Endothelial cell of umbilical vein (primary cell): ENCODE measurements at regions not wholly inside any gene's neighbourhood (a gene's known extent, or its start where the extent isn't known, plus 50 kb on each side); places are given as distances from the start of the nearest gene placed in this dataset.

Experiments used
- BruUV-seq: library from RNA; stranded (reverse); fragments of 400-500 nt; replicated peaks from 2 replicates; lab custom pipeline; 2021; lab: Mats Ljungman, UMichigan
- CTCF ChIA-PET: fragments of 300-600, 350-600 bp; sonication (Branson Sonifier 250); formaldehyde crosslinking; loops from one replicate; lab custom pipeline; 2021; ENCODE audit warnings: antibody characterized with exemption, inconsistent platforms; lab: Charles Lee
- POLR2A ChIA-PET: fragments of 300-600, 350-600 bp; sonication (Branson Sonifier 250); formaldehyde crosslinking; loops from one replicate; lab custom pipeline; 2021; ENCODE audit warnings: antibody characterized with exemption, inconsistent platforms; lab: Charles Lee
- DNase-seq: peaks from one replicate; pipeline ENCODE4 v3.0.0-alpha.2; 2011; ENCODE audit warnings: low read depth, low spot score
- FAIRE-seq: peaks from 2 replicates; lab custom pipeline; 2011; peaks lifted over from hg19 to GRCh38; lab: Jason Lieb, UNC
- H2AFZ ChIP-seq: 2 replicates; pipeline ENCODE4 v1.6.0; 2012; ENCODE audit warnings: low read depth, low read length, control low read depth, inconsistent platforms
- H3K27ac ChIP-seq: 2 replicates; pipeline ENCODE4 v1.5.1; 2011; ENCODE audit warnings: low read depth, mild to moderate bottlenecking, control low read depth, low read length, moderate library complexity; ENCODE audit not compliant: insufficient read depth
- H3K27me3 ChIP-seq, 2 experiments: 2 replicates each; pipeline versions ENCODE4 v1.6.0 to v1.6.1; 2011; ENCODE audit warnings: low read length in 2 of 2, mixed read lengths in 1 of 2; ENCODE audit not compliant: control insufficient read depth in 2 of 2, insufficient read depth in 2 of 2
- H3K36me3 ChIP-seq, 2 experiments: 2 replicates in 1 of 2; 3 replicates in 1 of 2; pipeline ENCODE4 v1.5.1; 2011; ENCODE audit warnings: low read length in 2 of 2, mild to moderate bottlenecking in 1 of 2, moderate library complexity in 1 of 2; ENCODE audit not compliant: control insufficient read depth in 2 of 2, insufficient read depth in 2 of 2; ENCODE audit errors: extremely low read depth in 1 of 2
- H3K4me1 ChIP-seq: 3 replicates; pipeline ENCODE4 v1.5.1; 2011; ENCODE audit warnings: mild to moderate bottlenecking, low read length; ENCODE audit not compliant: control insufficient read depth, insufficient read depth; ENCODE audit errors: extremely low read depth
- H3K4me2 ChIP-seq: 2 replicates; pipeline ENCODE4 v1.6.1; 2011; ENCODE audit warnings: low read length, control low read depth, mixed read lengths; ENCODE audit not compliant: insufficient read depth
- H3K4me3 ChIP-seq, 3 experiments: fragments of 200-600 bp in 1 of 3; sonication (generic), shearing (Covaris generic) in 1 of 3; replicated peaks in 1 of 3; 2 replicates each; pipeline ENCODE4 v1.5.1; 2011 to 2016; ENCODE audit warnings: control low read depth in 3 of 3, low read length in 3 of 3, mild to moderate bottlenecking in 2 of 3, inconsistent platforms in 1 of 3, low read depth in 1 of 3, moderate library complexity in 1 of 3; ENCODE audit not compliant: insufficient read depth in 1 of 3
- H3K79me2 ChIP-seq: 2 replicates; pipeline ENCODE4 v1.6.0; 2012; ENCODE audit warnings: low read length, inconsistent platforms; ENCODE audit not compliant: control insufficient read depth, insufficient read depth
- H3K9ac ChIP-seq: replicated peaks from 2 replicates; pipeline ENCODE3; 2011; ENCODE audit warnings: low read length, control low read depth; ENCODE audit not compliant: insufficient read depth; ENCODE audit errors: extremely low read depth
- H3K9me1 ChIP-seq: replicated peaks from 3 replicates; pipeline ENCODE4 v1.6.0; 2011; ENCODE audit warnings: mild to moderate bottlenecking, low read length; ENCODE audit not compliant: control insufficient read depth, insufficient read depth; ENCODE audit errors: extremely low read depth
- H3K9me3 ChIP-seq: replicated peaks from 2 replicates; pipeline ENCODE4 v1.5.1; 2012; ENCODE audit warnings: low read length, inconsistent platforms; ENCODE audit not compliant: control insufficient read depth, insufficient read depth
- H4K20me1 ChIP-seq: replicated peaks from 2 replicates; pipeline ENCODE3; 2011; ENCODE audit warnings: mild to moderate bottlenecking, low read length; ENCODE audit not compliant: control insufficient read depth, insufficient read depth; ENCODE audit errors: extremely low read depth
- CTCF ChIP-seq, 2 donors: IDR thresholded peaks; 1 replicate in 1 of 2; 2 replicates in 1 of 2; pipeline ENCODE4 v1.5.1; 2011; ENCODE audit warnings: low read length in 2 of 2, mild to moderate bottlenecking in 2 of 2, moderate library complexity in 2 of 2, control low read depth in 1 of 2, inconsistent platforms in 1 of 2, low read depth in 1 of 2; ENCODE audit not compliant: insufficient read depth in 1 of 2; ENCODE audit errors: extremely low read depth in 1 of 2
- EZH2 ChIP-seq: IDR thresholded peaks from 2 replicates; pipeline ENCODE4 v1.6.1; 2012; ENCODE audit warnings: borderline replicate concordance, low read depth, mild to moderate bottlenecking, moderate library complexity, low read length, inconsistent platforms; ENCODE audit not compliant: severe bottlenecking
- FOS ChIP-seq: IDR thresholded peaks from 2 replicates; pipeline ENCODE4 v1.6.1; 2011; ENCODE audit warnings: mild to moderate bottlenecking, low read length, moderate library complexity, borderline replicate concordance; ENCODE audit not compliant: insufficient read depth
- GATA2 ChIP-seq: IDR thresholded peaks from 2 replicates; pipeline ENCODE4 v1.7.0; 2011; ENCODE audit warnings: low read depth, mild to moderate bottlenecking, moderate library complexity, mixed read lengths, low read length; ENCODE audit not compliant: insufficient read length, insufficient read depth
- JUN ChIP-seq: IDR thresholded peaks from 2 replicates; pipeline ENCODE4 v1.6.1; 2011; ENCODE audit warnings: borderline replicate concordance, low read depth; ENCODE audit not compliant: insufficient read length, insufficient read depth
- MAX ChIP-seq: IDR thresholded peaks from 2 replicates; pipeline ENCODE4 v1.6.1; 2011; ENCODE audit not compliant: insufficient read depth, insufficient read length
- MYC ChIP-seq: IDR thresholded peaks from one replicate; pipeline ENCODE4 v1.6.1; 2011; ENCODE audit warnings: mild to moderate bottlenecking, low read depth, low read length
- POLR2A ChIP-seq: IDR thresholded peaks from 2 replicates; pipeline ENCODE4 v1.6.1; 2012; ENCODE audit warnings: low read depth, mild to moderate bottlenecking, control low read depth, low read length
- POLR2AphosphoS5 ChIP-seq: IDR thresholded peaks from 2 replicates; pipeline ENCODE4 v1.6.1; 2012; ENCODE audit warnings: low read depth, mild to moderate bottlenecking, control low read depth, low read length, moderate library complexity; ENCODE audit not compliant: insufficient read depth
- dilution Hi-C: fragments of 300-500 bp; cut with MboI; formaldehyde crosslinking; loops from one replicate; pipeline ENCODE4 v1.15.0; 2019; ENCODE audit warnings: low sequenced_read_pairs; ENCODE audit not compliant: extremely low pct_ligation_motif_present
- intact Hi-C: fragments of 100-400 bp; cut with micrococcal nuclease; formaldehyde crosslinking; loops from one replicate; pipeline ENCODE4 v1.10.0; 2022

GRCh38 chrX:39018541-39018940 is 217.3 kb downstream of the MID1IP1 start:
- FAIRE-seq (no peak), DNase-seq (no peak)
- POLR2A ChIA-PET: no interaction called here
- Histone ChIP-seq H3K4me1 (no peaks in the 10 kb centered on the region), H4K20me1 (no peaks in the 10 kb centered on the region), H2AFZ (no peak overlapping the region), H3K4me2 (no peak overlapping the region), H3K9me3 (no peaks in the 10 kb centered on the region), H3K4me3 (no peak overlapping the region), H3K36me3 (no peaks in the 10 kb centered on the region), H3K9ac (no peak overlapping the region), H3K27me3 (no peaks in the 10 kb centered on the region), H3K27ac (no peak overlapping the region), H3K79me2 (no peaks in the 10 kb centered on the region), H3K9me1 (no peaks in the 10 kb centered on the region)
- CTCF ChIA-PET: no interaction called here
- dilution Hi-C loops (no loop called here), intact Hi-C loops (no loop called here)
- BruUV-seq: no TSS peak
- TF ChIP-seq GATA2 (no peak), MAX (no peak), EZH2 (no peak), FOS (no peak), CTCF (IDR thresholded peaks at IDR 0.05; ENCODE audit: extremely low read depth in 1 of 2, insufficient read depth in 1 of 2, low read depth in 1 of 2, low read length in 2 of 2) (no peak), JUN (no peak), POLR2A (no peak), MYC (no peak), POLR2AphosphoS5 (no peak)
